H9 (cell line): ENCODE measurements at regions not wholly inside any gene's neighbourhood (a gene's known extent, or its start where the extent isn't known, plus 50 kb on each side); places are given as distances from the start of the nearest gene placed in this dataset.

Experiments
- DNase-seq: peaks from one replicate; pipeline ENCODE4 v3.0.0-alpha.2; 2017
- H2AFZ ChIP-seq: one replicate; pipeline ENCODE4 v1.6.1; 2013; ENCODE audit warnings: mild to moderate bottlenecking, low read length, control low read depth, moderate library complexity
- H2AK5ac ChIP-seq: 2 replicates; pipeline ENCODE4 v1.6.1; 2013; ENCODE audit warnings: low read length, control low read depth, mixed read lengths; ENCODE audit not compliant: insufficient read length
- H2BK120ac ChIP-seq: one replicate; pipeline ENCODE4 v1.6.1; 2013; ENCODE audit warnings: low read depth, mild to moderate bottlenecking, low read length, control low read depth, inconsistent platforms; ENCODE audit not compliant: poor library complexity, severe bottlenecking
- H2BK12ac ChIP-seq: 2 replicates; pipeline ENCODE4 v1.6.1; 2013; ENCODE audit warnings: low read length, control low read depth, mixed read lengths, low read depth; ENCODE audit not compliant: insufficient read length
- H2BK15ac ChIP-seq: 2 replicates; pipeline ENCODE4 v1.6.1; 2013; ENCODE audit warnings: low read depth, low read length, control low read depth
- H2BK20ac ChIP-seq: one replicate; pipeline ENCODE4 v1.6.1; 2013; ENCODE audit warnings: low read depth, mild to moderate bottlenecking, low read length, control low read depth, inconsistent platforms; ENCODE audit not compliant: poor library complexity, severe bottlenecking
- H2BK5ac ChIP-seq: 2 replicates; pipeline ENCODE4 v1.6.1; 2013; ENCODE audit warnings: low read length, control low read depth, mixed read lengths; ENCODE audit not compliant: insufficient read length
- H3K14ac ChIP-seq: 2 replicates; pipeline ENCODE4 v1.6.1; 2013; ENCODE audit warnings: low read length, control low read depth; ENCODE audit not compliant: insufficient read depth
- H3K18ac ChIP-seq: 2 replicates; pipeline ENCODE4 v1.6.1; 2013; ENCODE audit warnings: low read depth, mild to moderate bottlenecking, mixed read lengths, low read length, control low read depth; ENCODE audit not compliant: insufficient read length
- H3K23ac ChIP-seq: 2 replicates; pipeline ENCODE4 v1.6.1; 2013; ENCODE audit warnings: low read length, control low read depth, mixed read lengths, low read depth; ENCODE audit not compliant: insufficient read length
- H3K23me2 ChIP-seq: 2 replicates; pipeline ENCODE4 v1.6.1; 2013; ENCODE audit warnings: low read depth, mild to moderate bottlenecking, mixed read lengths, low read length, control low read depth; ENCODE audit not compliant: insufficient read length, poor library complexity, severe bottlenecking
- H3K27ac ChIP-seq: 2 replicates; pipeline ENCODE4 v1.5.1; 2013; ENCODE audit warnings: low read length, control low read depth, mixed read lengths, low read depth; ENCODE audit not compliant: insufficient read length
- H3K27me3 ChIP-seq: 2 replicates; pipeline ENCODE4 v1.6.1; 2013; ENCODE audit warnings: low read length, control low read depth, inconsistent platforms; ENCODE audit not compliant: insufficient read depth
- H3K4ac ChIP-seq: 2 replicates; pipeline ENCODE4 v1.6.1; 2013; ENCODE audit warnings: low read depth, mild to moderate bottlenecking, control low read depth, inconsistent platforms, low read length, moderate library complexity
- H3K4me1 ChIP-seq: 2 replicates; pipeline ENCODE4 v1.6.1; 2013; ENCODE audit warnings: low read length, control low read depth, inconsistent platforms; ENCODE audit not compliant: insufficient read depth
- H3K4me2 ChIP-seq: 2 replicates; pipeline ENCODE4 v1.6.1; 2013; ENCODE audit warnings: low read length, control low read depth, mixed read lengths; ENCODE audit not compliant: insufficient read length, insufficient read depth
- H3K56ac ChIP-seq: 2 replicates; pipeline ENCODE4 v1.6.1; 2013; ENCODE audit warnings: low read depth, mild to moderate bottlenecking, mixed read lengths, low read length, control low read depth; ENCODE audit not compliant: insufficient read length
- H3K79me1 ChIP-seq: 2 replicates; pipeline ENCODE4 v1.6.1; 2013; ENCODE audit warnings: low read depth, mild to moderate bottlenecking, moderate library complexity, low read length, control low read depth, inconsistent platforms; ENCODE audit not compliant: insufficient read depth, poor library complexity, severe bottlenecking
- H3K79me2 ChIP-seq: 2 replicates; pipeline ENCODE4 v1.6.1; 2013; ENCODE audit warnings: low read length, control low read depth, inconsistent platforms; ENCODE audit not compliant: insufficient read depth
- H3K9ac ChIP-seq: 2 replicates; pipeline ENCODE4 v1.6.1; 2013; ENCODE audit warnings: low read length, control low read depth, mixed read lengths; ENCODE audit not compliant: insufficient read length; ENCODE audit errors: extremely low read depth
- H3K9me3 ChIP-seq: one replicate; pipeline ENCODE4 v1.6.1; 2013; ENCODE audit warnings: low read depth, low read length, inconsistent platforms; ENCODE audit not compliant: control insufficient read depth
- H3T11ph ChIP-seq: one replicate; pipeline ENCODE4 v1.6.1; 2013; ENCODE audit warnings: mild to moderate bottlenecking, low read length, control low read depth, inconsistent platforms
- H4K20me1 ChIP-seq: one replicate; pipeline ENCODE4 v1.6.1; 2013; ENCODE audit not compliant: control insufficient read depth, insufficient read length, insufficient read depth
- H4K5ac ChIP-seq: 2 replicates; pipeline ENCODE4 v1.6.1; 2013; ENCODE audit warnings: low read depth, mild to moderate bottlenecking, mixed read lengths, low read length, control low read depth; ENCODE audit not compliant: insufficient read length
- H4K8ac ChIP-seq: replicated peaks from 2 replicates; pipeline ENCODE4 v1.6.1; 2013; ENCODE audit warnings: low read length, control low read depth, mixed read lengths, low read depth; ENCODE audit not compliant: insufficient read length
- H4K91ac ChIP-seq: 2 replicates; pipeline ENCODE4 v1.6.1; 2013; ENCODE audit warnings: low read depth, mild to moderate bottlenecking, moderate library complexity, mixed read lengths, low read length, control low read depth; ENCODE audit not compliant: insufficient read length
- H3K27ac Mint-ChIP-seq, 3 experiments: 2 replicates in 2 of 3; 3 replicates in 1 of 3; pipeline ENCODE4 v1.8.0; 2020 to 2021; ENCODE audit warnings: mixed read lengths in 3 of 3, mild to moderate bottlenecking in 1 of 3, moderate library complexity in 1 of 3
- H3K27me3 Mint-ChIP-seq: 2 replicates; pipeline ENCODE4 v1.8.0; 2021; ENCODE audit warnings: low read depth, mild to moderate bottlenecking, moderate library complexity, mixed read lengths
- H3K36me3 Mint-ChIP-seq, 3 experiments: 2 replicates in 2 of 3; 3 replicates in 1 of 3; pipeline ENCODE4 v1.8.0; 2020 to 2021; ENCODE audit warnings: low read depth in 3 of 3, mixed read lengths in 3 of 3; ENCODE audit not compliant: insufficient read depth in 1 of 3
- H3K4me1 Mint-ChIP-seq, 2 experiments: 2 replicates each; pipeline ENCODE4 v1.8.0; 2020; ENCODE audit warnings: mixed read lengths in 2 of 2
- H3K4me3 Mint-ChIP-seq, 2 experiments: 2 replicates in 1 of 2; 3 replicates in 1 of 2; pipeline ENCODE4 v1.8.0; 2020 to 2021; ENCODE audit warnings: mild to moderate bottlenecking in 2 of 2, mixed read lengths in 2 of 2, moderate library complexity in 1 of 2
- H3K9me3 Mint-ChIP-seq, 2 experiments: 2 replicates in 1 of 2; 3 replicates in 1 of 2; pipeline ENCODE4 v1.8.0; 2020; ENCODE audit warnings: mild to moderate bottlenecking in 2 of 2, mixed read lengths in 2 of 2, moderate library complexity in 1 of 2
- WGBS: extraction: QIAGEN DNeasy Blood & Tissue Kit; methylation state at CpG from one replicate; pipeline ENCODE4 v1.1.7; 2013; ENCODE audit warnings: missing lambda C conversion rate, low lambda C conversion rate, mixed read lengths; ENCODE audit not compliant: insufficient read length; ENCODE audit errors: extremely low coverage; 5-methylcytosine and 5-hydroxymethylcytosine counted together
- TF ChIP-seq, protein P1 (sequence below): fragments of 200-600 bp; sonication (generic); conservative IDR thresholded peaks from 3 replicates; pipeline ENCODE4 v1.8.0; 2021; ENCODE audit warnings: antibody characterized with exemption, mild to moderate bottlenecking

DNA sequence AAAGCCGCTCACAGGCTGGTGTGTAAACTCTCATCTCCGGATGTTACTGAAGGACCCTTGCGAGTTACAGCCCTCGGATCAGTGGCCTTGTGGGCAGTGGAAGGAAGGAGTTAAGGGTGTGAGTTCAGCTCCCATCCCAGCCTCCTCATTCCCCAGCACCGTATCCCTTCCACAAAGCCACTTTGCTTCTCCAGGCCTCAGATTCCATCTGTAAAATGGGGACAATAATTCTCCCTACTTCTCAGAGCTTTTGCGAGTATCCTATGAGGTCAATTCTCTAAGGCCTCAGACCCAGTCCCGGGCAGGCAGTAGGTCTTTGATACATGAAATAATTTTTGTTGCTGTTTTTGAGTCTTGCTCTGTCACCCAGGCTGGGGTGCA, 141.3 kb downstream of the C9orf50 start:
- TF ChIP-seq, protein P1, sequence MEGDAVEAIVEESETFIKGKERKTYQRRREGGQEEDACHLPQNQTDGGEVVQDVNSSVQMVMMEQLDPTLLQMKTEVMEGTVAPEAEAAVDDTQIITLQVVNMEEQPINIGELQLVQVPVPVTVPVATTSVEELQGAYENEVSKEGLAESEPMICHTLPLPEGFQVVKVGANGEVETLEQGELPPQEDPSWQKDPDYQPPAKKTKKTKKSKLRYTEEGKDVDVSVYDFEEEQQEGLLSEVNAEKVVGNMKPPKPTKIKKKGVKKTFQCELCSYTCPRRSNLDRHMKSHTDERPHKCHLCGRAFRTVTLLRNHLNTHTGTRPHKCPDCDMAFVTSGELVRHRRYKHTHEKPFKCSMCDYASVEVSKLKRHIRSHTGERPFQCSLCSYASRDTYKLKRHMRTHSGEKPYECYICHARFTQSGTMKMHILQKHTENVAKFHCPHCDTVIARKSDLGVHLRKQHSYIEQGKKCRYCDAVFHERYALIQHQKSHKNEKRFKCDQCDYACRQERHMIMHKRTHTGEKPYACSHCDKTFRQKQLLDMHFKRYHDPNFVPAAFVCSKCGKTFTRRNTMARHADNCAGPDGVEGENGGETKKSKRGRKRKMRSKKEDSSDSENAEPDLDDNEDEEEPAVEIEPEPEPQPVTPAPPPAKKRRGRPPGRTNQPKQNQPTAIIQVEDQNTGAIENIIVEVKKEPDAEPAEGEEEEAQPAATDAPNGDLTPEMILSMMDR = no peak
- Histone ChIP-seq H4K20me1 (no peaks in the 10 kb centered on the region), H4K5ac (no peak overlapping the region), H3K23ac (no peak overlapping the region), H3K9ac (no peak overlapping the region), H3K23me2 (peaks cover 15% of the 10 kb centered on the region), H4K8ac (no peak overlapping the region), H2BK120ac (no peak overlapping the region), H3K27ac (no peak overlapping the region), H3K18ac (no peak overlapping the region), H2BK5ac (no peak overlapping the region), H2BK15ac (no peak overlapping the region), H3K4me2 (no peak overlapping the region), H3K14ac (no peak overlapping the region), H3K79me1 (no peaks in the 10 kb centered on the region), H3K9me3 (no peaks in the 10 kb centered on the region), H4K91ac (no peak overlapping the region), H2AK5ac (no peak overlapping the region), H3K79me2 (no peaks in the 10 kb centered on the region), H3K56ac (no peak overlapping the region), H3K4ac (no peak overlapping the region), H2AFZ (no peak overlapping the region), H2BK12ac (no peak overlapping the region), H3K4me1 (no peaks in the 10 kb centered on the region), H3K27me3 (peaks cover 12% of the 10 kb centered on the region; the same call in 1 of the 2 replicates), H3T11ph (no peak overlapping the region), H2BK20ac (no peak overlapping the region)
- Mint-ChIP-seq H3K27ac (no peak overlapping the region), H3K9me3 (peaks cover 2% of the 10 kb centered on the region in 2 experiments; a peak in 3 of 5 replicates), H3K36me3 (no peaks in the 10 kb centered on the region; a peak in 1 of 7 replicates), H3K4me1 (peaks cover 28 to 30% of the 10 kb centered on the region in 2 experiments), H3K4me3 (no peak overlapping the region), H3K27me3 (peaks cover 69% of the 10 kb centered on the region)
- WGBS = no CpG with 5 or more reads among the region's 7 CpGs
- no peak for DNase-seq
